ENCODE measurements at regions not wholly inside any gene's neighbourhood (a gene's known extent, or its start where the extent isn't known, plus 50 kb on each side); places are given as distances from the start of the nearest gene placed in this dataset.

- Histone ChIP-seq H3K4me2 (ENCODE audit: insufficient read depth, low read length, poor library complexity, severe bottlenecking) (no peak overlapping the region), H4K8ac (ENCODE audit: low read depth, low read length) (no peak overlapping the region), H2BK5ac (ENCODE audit: low read length) (no peak overlapping the region), H3K79me1 (ENCODE audit: low read depth, low read length) (no peaks in the 10 kb centered on the region), H3K27me3 (ENCODE audit: control insufficient read depth in 3 of 3, insufficient read depth in 3 of 3, low read depth in 1 of 3, low read length in 3 of 3) (no peaks in the 10 kb centered on the region), H2AK5ac (ENCODE audit: low read depth, low read length) (no peak overlapping the region), H4K91ac (ENCODE audit: low read depth, low read length, poor library complexity) (no peak overlapping the region), H3K4me1 (ENCODE audit: control insufficient read depth in 2 of 2, insufficient read depth in 1 of 2, low read depth in 1 of 2, low read length in 2 of 2) (peaks cover 0 to 2% of the 10 kb centered on the region in 2 donors), H2BK15ac (ENCODE audit: low read length) (no peak overlapping the region), H3K36me3 (replicated peaks in 1 of 2; ENCODE audit: control insufficient read depth in 2 of 2, insufficient read depth in 2 of 2, low read length in 2 of 2) (no peaks in the 10 kb centered on the region), H3K9ac (ENCODE audit: low read depth, low read length, poor library complexity) (no peak overlapping the region), H3K4me3 (ENCODE audit: low read length in 2 of 2) (no peak overlapping the region), H3K23ac (ENCODE audit: low read depth, low read length, poor library complexity) (no peak overlapping the region), H3K27ac (replicated peaks; ENCODE audit: low read length) (peak overlapping the region; percentile 52), H2AFZ (ENCODE audit: low read length) (peak overlapping the region; percentile 70), H2BK12ac (ENCODE audit: low read length) (no peak overlapping the region), H3K4ac (ENCODE audit: low read length) (no peak overlapping the region), H2BK120ac (ENCODE audit: low read depth, low read length) (no peak overlapping the region), H3K9me3 (replicated peaks in 1 of 2; ENCODE audit: control insufficient read depth in 2 of 2, insufficient read depth in 1 of 2, low read depth in 1 of 2, low read length in 2 of 2) (peaks cover 3 to 4% of the 10 kb centered on the region in 2 donors), H3K14ac (ENCODE audit: low read length) (no peak overlapping the region), H3K18ac (ENCODE audit: low read length) (no peak overlapping the region)
- DNase-seq (ENCODE audit: low spot score) = no peak
- WGBS, 2 donors (ENCODE audit: extremely low coverage in 2 of 2, insufficient read length in 2 of 2, insufficient replicate concordance in 1 of 2) = no CpG with 5 or more reads among the region's 7 CpGs
Measured at GRCh38 chr9:88645172-88645878, 110.3 kb downstream of the NXNL2 start.

GRCh38 chr9:88645879-88646199 is 110.9 kb downstream of the NXNL2 start:
- no peak overlapping the region for H2BK5ac ChIP-seq (ENCODE audit: low read length)
- H3K27ac ChIP-seq (replicated peaks; ENCODE audit: low read length) = peak overlapping the region; percentile 52
- no peak overlapping the region for H3K9ac ChIP-seq (ENCODE audit: low read depth, low read length, poor library complexity)
- WGBS, 2 donors (ENCODE audit: extremely low coverage in 2 of 2, insufficient read length in 2 of 2, insufficient replicate concordance in 1 of 2) = no CpG with 5 or more reads among the region's 10 CpGs
- H3K23ac ChIP-seq (ENCODE audit: low read depth, low read length, poor library complexity) = no peak overlapping the region
- no peak overlapping the region for H2BK120ac ChIP-seq (ENCODE audit: low read depth, low read length)
- H3K4me2 ChIP-seq (ENCODE audit: insufficient read depth, low read length, poor library complexity, severe bottlenecking) = no peak overlapping the region
- DNase-seq (ENCODE audit: low spot score) = no peak
- no peak overlapping the region for H3K18ac ChIP-seq (ENCODE audit: low read length)
- H3K4me3 ChIP-seq (ENCODE audit: low read length in 2 of 2) = no peak overlapping the region
- no peak overlapping the region for H3K14ac ChIP-seq (ENCODE audit: low read length)
- H3K4ac ChIP-seq (ENCODE audit: low read length) = no peak overlapping the region
- H4K8ac ChIP-seq (ENCODE audit: low read depth, low read length) = no peak overlapping the region
- H3K9me3 ChIP-seq (replicated peaks in 1 of 2; ENCODE audit: control insufficient read depth in 2 of 2, insufficient read depth in 1 of 2, low read depth in 1 of 2, low read length in 2 of 2) = peaks cover 3 to 4% of the 10 kb centered on the region in 2 donors
- H3K79me1 ChIP-seq (ENCODE audit: low read depth, low read length) = no peaks in the 10 kb centered on the region
- H2AK5ac ChIP-seq (ENCODE audit: low read depth, low read length) = no peak overlapping the region
- no peaks in the 10 kb centered on the region for H3K36me3 ChIP-seq (replicated peaks in 1 of 2; ENCODE audit: control insufficient read depth in 2 of 2, insufficient read depth in 2 of 2, low read length in 2 of 2)
- peak overlapping the region; percentile 70 for H2AFZ ChIP-seq (ENCODE audit: low read length)
- no peak overlapping the region for H2BK12ac ChIP-seq (ENCODE audit: low read length)
- no peak overlapping the region for H4K91ac ChIP-seq (ENCODE audit: low read depth, low read length, poor library complexity)
- H3K4me1 ChIP-seq (ENCODE audit: control insufficient read depth in 2 of 2, insufficient read depth in 1 of 2, low read depth in 1 of 2, low read length in 2 of 2) = peaks cover 0 to 2% of the 10 kb centered on the region in 2 donors
- H3K27me3 ChIP-seq (ENCODE audit: control insufficient read depth in 3 of 3, insufficient read depth in 3 of 3, low read depth in 1 of 3, low read length in 3 of 3) = no peaks in the 10 kb centered on the region
- H2BK15ac ChIP-seq (ENCODE audit: low read length) = no peak overlapping the region

GRCh38 chr9:88646539-88647300 is 111.7 kb downstream of the NXNL2 start:
- no CpG with 5 or more reads among the region's 8 CpGs for WGBS, 2 donors (ENCODE audit: extremely low coverage in 2 of 2, insufficient read length in 2 of 2, insufficient replicate concordance in 1 of 2)
- no peaks in the 10 kb centered on the region for H3K27me3 ChIP-seq (ENCODE audit: control insufficient read depth in 3 of 3, insufficient read depth in 3 of 3, low read depth in 1 of 3, low read length in 3 of 3)
- no peak overlapping the region for H3K18ac ChIP-seq (ENCODE audit: low read length)
- no peak overlapping the region for H2BK5ac ChIP-seq (ENCODE audit: low read length)
- no peak overlapping the region for H3K4me2 ChIP-seq (ENCODE audit: insufficient read depth, low read length, poor library complexity, severe bottlenecking)
- H3K14ac ChIP-seq (ENCODE audit: low read length) = no peak overlapping the region
- H2BK15ac ChIP-seq (ENCODE audit: low read length) = no peak overlapping the region
- H3K9ac ChIP-seq (ENCODE audit: low read depth, low read length, poor library complexity) = no peak overlapping the region
- DNase-seq (ENCODE audit: low spot score) = no peak
- no peak overlapping the region for H3K23ac ChIP-seq (ENCODE audit: low read depth, low read length, poor library complexity)
- H2BK12ac ChIP-seq (ENCODE audit: low read length) = no peak overlapping the region
- peaks cover 3 to 4% of the 10 kb centered on the region in 2 donors for H3K9me3 ChIP-seq (replicated peaks in 1 of 2; ENCODE audit: control insufficient read depth in 2 of 2, insufficient read depth in 1 of 2, low read depth in 1 of 2, low read length in 2 of 2)
- H2AFZ ChIP-seq (ENCODE audit: low read length) = no peak overlapping the region
- H3K4me1 ChIP-seq (ENCODE audit: control insufficient read depth in 2 of 2, insufficient read depth in 1 of 2, low read depth in 1 of 2, low read length in 2 of 2) = peaks cover 0 to 2% of the 10 kb centered on the region in 2 donors
- H3K4me3 ChIP-seq (ENCODE audit: low read length in 2 of 2) = no peak overlapping the region
- no peak overlapping the region for H4K91ac ChIP-seq (ENCODE audit: low read depth, low read length, poor library complexity)
- no peak overlapping the region for H4K8ac ChIP-seq (ENCODE audit: low read depth, low read length)
- H2BK120ac ChIP-seq (ENCODE audit: low read depth, low read length) = no peak overlapping the region
- H3K4ac ChIP-seq (ENCODE audit: low read length) = no peak overlapping the region
- H3K79me1 ChIP-seq (ENCODE audit: low read depth, low read length) = no peaks in the 10 kb centered on the region
- H3K36me3 ChIP-seq (replicated peaks in 1 of 2; ENCODE audit: control insufficient read depth in 2 of 2, insufficient read depth in 2 of 2, low read length in 2 of 2) = no peaks in the 10 kb centered on the region
- H3K27ac ChIP-seq (replicated peaks; ENCODE audit: low read length) = no peak overlapping the region
- H2AK5ac ChIP-seq (ENCODE audit: low read depth, low read length) = no peak overlapping the region
